K562 (cell line): ENCODE measurements at regions not wholly inside any gene's neighbourhood (a gene's known extent, or its start where the extent isn't known, plus 50 kb on each side); places are given as distances from the start of the nearest gene placed in this dataset.

ENCODE experiments used
- ATAC-seq: fragments of 200-7000 bp; cut with Tn5 transposase; 3 replicates; pipeline ENCODE4 v1.9.1; 2020; ENCODE audit warnings: moderate library complexity
- BruUV-seq: library from RNA; stranded (reverse); fragments of 400-500 nt; replicated peaks from 2 replicates; lab custom pipeline; 2021; lab: Mats Ljungman, UMichigan
- CTCF ChIA-PET: fragments of 300-600 bp; formaldehyde crosslinking; extraction: SDS; loops from one replicate; lab custom pipeline; 2021; ENCODE audit warnings: low intra/inter-chr PET ratio; lab: Yijun Ruan, JAX
- POLR2A ChIA-PET: fragments of 300-600, 350-650 bp; sonication (Branson Sonifier 250); formaldehyde crosslinking; extraction: SDS; loops from one replicate; lab custom pipeline; 2021; ENCODE audit warnings: antibody characterized with exemption, inconsistent platforms; lab: Yijun Ruan, JAX
- DNase-seq, 4 experiments: peaks; one replicate each; pipeline versions ENCODE4 v3.0.0 to v3.0.0-alpha.2; 2011 to 2018; ENCODE audit warnings: low spot score in 3 of 4, mixed read lengths in 3 of 4; ENCODE audit errors: extremely low read depth in 1 of 4
- FAIRE-seq: peaks from 2 replicates; lab custom pipeline; 2011; peaks lifted over from hg19 to GRCh38; lab: Jason Lieb, UNC
- H2AFZ ChIP-seq: 2 replicates; pipeline ENCODE4 v1.6.0; 2011; ENCODE audit warnings: low read depth, low read length, control low read depth, inconsistent platforms
- H3K27ac ChIP-seq: fragments of 200-600 bp; 3 replicates; pipeline ENCODE4 v1.8.0; 2011; ENCODE audit warnings: low read depth, mild to moderate bottlenecking, control low read depth, inconsistent platforms, low read length, moderate library complexity, mixed read lengths; ENCODE audit errors: extremely low read depth
- H3K27me3 ChIP-seq, 2 experiments: fragments of 300-600 bp in 1 of 2; 2 replicates in 1 of 2; 3 replicates in 1 of 2; pipeline versions ENCODE4 v1.6.0 to v1.8.0; 2011; ENCODE audit warnings: inconsistent platforms in 2 of 2, low read length in 2 of 2, mild to moderate bottlenecking in 1 of 2, mixed read lengths in 1 of 2, moderate library complexity in 1 of 2; ENCODE audit not compliant: control insufficient read depth in 2 of 2, insufficient read depth in 2 of 2
- H3K36me3 ChIP-seq: fragments of 300-600 bp; 3 replicates; pipeline ENCODE4 v1.8.0; 2011; ENCODE audit warnings: mild to moderate bottlenecking, low read length, inconsistent platforms; ENCODE audit not compliant: control insufficient read depth, insufficient read depth
- H3K4me1 ChIP-seq, 2 experiments: fragments of 200-600 bp in 1 of 2; replicated peaks in 1 of 2; 2 replicates in 1 of 2; 3 replicates in 1 of 2; pipeline versions ENCODE4 v1.5.1 to v1.8.0; 2011; ENCODE audit warnings: inconsistent platforms in 2 of 2, low read length in 2 of 2, mild to moderate bottlenecking in 1 of 2, mixed read lengths in 1 of 2, moderate library complexity in 1 of 2; ENCODE audit not compliant: control insufficient read depth in 2 of 2, insufficient read depth in 2 of 2
- H3K4me2 ChIP-seq: 2 replicates; pipeline ENCODE4 v1.6.1; 2011; ENCODE audit warnings: low read length, control low read depth, inconsistent platforms, mixed read lengths; ENCODE audit not compliant: insufficient read depth
- H3K4me3 ChIP-seq: fragments of 200-600 bp; sonication (generic), shearing (Covaris generic); 2 replicates; pipeline ENCODE4 v1.5.1; 2016; ENCODE audit warnings: control low read depth, inconsistent platforms
- H3K79me2 ChIP-seq: fragments of 200-600 bp; 3 replicates; pipeline ENCODE4 v1.8.0; 2011; ENCODE audit warnings: low read length, inconsistent platforms; ENCODE audit not compliant: control insufficient read depth, insufficient read depth
- H3K9ac ChIP-seq, 2 experiments: 2 replicates each; pipeline versions ENCODE4 v1.6.0 to v1.6.1; 2011; ENCODE audit warnings: low read depth in 2 of 2, low read length in 2 of 2, control low read depth in 1 of 2, inconsistent platforms in 1 of 2, mild to moderate bottlenecking in 1 of 2, mixed read lengths in 1 of 2; ENCODE audit not compliant: insufficient read depth in 1 of 2
- H3K9me1 ChIP-seq: one replicate; pipeline ENCODE4 v1.6.0; 2011; ENCODE audit warnings: inconsistent platforms, mild to moderate bottlenecking, low read length, moderate library complexity; ENCODE audit not compliant: control insufficient read depth, insufficient read depth
- H3K9me3 ChIP-seq: replicated peaks from 2 replicates; pipeline ENCODE4 v1.5.1; 2011; ENCODE audit warnings: low read depth, low read length, inconsistent platforms; ENCODE audit not compliant: control insufficient read depth, insufficient read depth
- H4K20me1 ChIP-seq: replicated peaks from 2 replicates; pipeline ENCODE4 v1.6.1; 2011; ENCODE audit warnings: low read length, inconsistent platforms, mixed read lengths; ENCODE audit not compliant: control insufficient read depth, insufficient read depth
- ATF2 ChIP-seq: sonication (generic); formaldehyde crosslinking; IDR thresholded peaks from 2 replicates; pipeline ENCODE4 v1.8.1; 2022; ENCODE audit warnings: missing genetic modification reagents
- ATF6 ChIP-seq: sonication (generic); formaldehyde crosslinking; IDR thresholded peaks from 2 replicates; pipeline ENCODE4 v1.4.0; 2020; ENCODE audit warnings: mild to moderate bottlenecking, missing genetic modification reagents
- DNMT1 ChIP-seq: fragments of 450-650 bp; IDR thresholded peaks from 2 replicates; pipeline ENCODE4 v1.6.1; 2016; ENCODE audit warnings: antibody characterized with exemption, mild to moderate bottlenecking
- HEY1 ChIP-seq: fragments of 250-450 bp; sonication (Bioruptor Pico); IDR thresholded peaks from 2 replicates; pipeline ENCODE4 v1.5.0; 2020; ENCODE audit warnings: mild to moderate bottlenecking, moderate library complexity, borderline replicate concordance
- HMG20A ChIP-seq: fragments of 450-650 bp; formaldehyde crosslinking; conservative IDR thresholded peaks from 2 replicates; pipeline ENCODE4 v1.4.0; 2020; ENCODE audit warnings: mild to moderate bottlenecking, mixed read lengths
- KDM1A ChIP-seq, 2 experiments: fragments of 450-650 bp; IDR thresholded peaks; 2 replicates each; pipeline ENCODE4 v1.6.1; 2016; ENCODE audit warnings: mild to moderate bottlenecking in 2 of 2
- MXD1 ChIP-seq: fragments of 250-450 bp; sonication (Bioruptor Pico); IDR thresholded peaks from 2 replicates; pipeline ENCODE4 v1.8.0; 2021; ENCODE audit warnings: borderline replicate concordance, mild to moderate bottlenecking, moderate library complexity; ENCODE audit not compliant: poor library complexity, severe bottlenecking
- MYBL2 ChIP-seq, 2 experiments: fragments of 450-650 bp in 1 of 2; sonication (generic) in 1 of 2; formaldehyde crosslinking in 1 of 2; IDR thresholded peaks; 2 replicates each; pipeline versions ENCODE4 v1.6.1 to v1.8.1; 2017 to 2022; ENCODE audit warnings: borderline replicate concordance in 1 of 2, inconsistent platforms in 1 of 2, low read depth in 1 of 2, mild to moderate bottlenecking in 1 of 2, missing genetic modification reagents in 1 of 2, moderate library complexity in 1 of 2
- TRIM28 ChIP-seq: fragments of 450-650 bp; IDR thresholded peaks from 2 replicates; pipeline ENCODE4 v1.6.1; 2017
- VEZF1 ChIP-seq: fragments of 200-800 bp; sonication (Bioruptor generic); IDR thresholded peaks from 2 replicates; pipeline ENCODE4 v1.6.1; 2017; ENCODE audit warnings: missing genetic modification characterization, missing compliant biosample characterization
- ZBED1 ChIP-seq: IDR thresholded peaks from 2 replicates; pipeline ENCODE4 v1.6.1; 2014
- ZNF124 ChIP-seq: sonication (generic); formaldehyde crosslinking; IDR thresholded peaks from 2 replicates; pipeline ENCODE4 v1.8.1; 2022; ENCODE audit warnings: missing genetic modification reagents
- ZNF197 ChIP-seq: fragments of 200-800 bp; sonication (Bioruptor generic); IDR thresholded peaks from 2 replicates; pipeline ENCODE4 v1.6.1; 2016; ENCODE audit warnings: low read depth, missing genetic modification characterization, missing compliant biosample characterization
- in situ Hi-C: fragments of 300-500 bp; cut with MboI; formaldehyde crosslinking; loops from 4 replicates; pipeline ENCODE4 v1.15.0; 2018; ENCODE audit warnings: inconsistent platforms, mixed read lengths
- intact Hi-C: fragments of 100-400 bp; cut with micrococcal nuclease; formaldehyde crosslinking; loops from 2 replicates; pipeline ENCODE4 v1.14.2; 2022

GRCh38 chr13:33934951-33935371 is 117.0 kb downstream of the RFC3 start:
- Histone ChIP-seq H3K4me1 (no peaks in the 10 kb centered on the region), H3K4me3 (no peak overlapping the region), H2AFZ (no peak overlapping the region), H3K9ac (no peak overlapping the region), H3K4me2 (no peak overlapping the region), H3K9me1 (no peaks in the 10 kb centered on the region), H3K36me3 (no peaks in the 10 kb centered on the region), H3K79me2 (no peaks in the 10 kb centered on the region), H3K9me3 (no peaks in the 10 kb centered on the region), H3K27me3 (no peaks in the 10 kb centered on the region), H4K20me1 (no peaks in the 10 kb centered on the region), H3K27ac (no peak overlapping the region)
- ChIA-PET CTCF (no interaction called here), POLR2A (no interaction called here)
- TF ChIP-seq VEZF1 (CRISPR knock-in tag) (no peak), ZNF197 (CRISPR knock-in tag) (no peak), ATF2 (no peak), HMG20A (no peak), ZBED1 (no peak), ATF6 (no peak), TRIM28 (no peak), KDM1A (IDR thresholded peaks at IDR 0.05) (no peak), DNMT1 (no peak), MYBL2 (IDR thresholded peaks at IDR 0.05; ENCODE audit: low read depth) (no peak), MYBL2 (CRISPR knock-in tag; IDR thresholded peaks at IDR 0.05; ENCODE audit: borderline replicate concordance) (no peak), ZNF124 (CRISPR knock-in tag) (no peak), HEY1 (CRISPR knock-in tag) (no peak), MXD1 (CRISPR knock-in tag) (no peak)
- in situ Hi-C loops = loop anchor here (25.0 kb wide), 1 partner anchor 1227 kb away; no protein-coding TSS in a partner anchor
- intact Hi-C loops = no loop called here
- FAIRE-seq (no peak), ATAC-seq (no peak), DNase-seq (no peak)
- BruUV-seq = no TSS peak
